Liver (tissue), 3 donors: ENCODE measurements at regions not wholly inside any gene's neighbourhood (a gene's known extent, or its start where the extent isn't known, plus 50 kb on each side); places are given as distances from the start of the nearest gene placed in this dataset.

ENCODE experiments used
- ATF3 ChIP-seq: IDR thresholded peaks from 2 replicates; pipeline ENCODE4 v1.6.1; 2016; ENCODE audit warnings: antibody characterized with exemption
- CTCF ChIP-seq: fragments of 150-350 bp; IDR thresholded peaks from 2 replicates; pipeline ENCODE4 v1.5.1; 2017; ENCODE audit warnings: improper control_type of control experiment, low read depth, low read length; ENCODE audit not compliant: missing input control
- EGR1 ChIP-seq, 2 donors: IDR thresholded peaks; 2 replicates each; pipeline ENCODE4 v1.6.1; 2016 to 2018; ENCODE audit warnings: antibody characterized with exemption in 2 of 2, low read depth in 2 of 2
- GABPA ChIP-seq, 2 donors: IDR thresholded peaks in 1 of 2; conservative IDR thresholded peaks in 1 of 2; 2 replicates each; pipeline ENCODE4 v1.6.1; 2016; ENCODE audit warnings: antibody characterized with exemption in 2 of 2, mild to moderate bottlenecking in 1 of 2, moderate library complexity in 1 of 2
- HNF4G ChIP-seq: IDR thresholded peaks from 2 replicates; pipeline ENCODE4 v1.6.1; 2016; ENCODE audit warnings: antibody characterized with exemption
- JUND ChIP-seq, 2 donors: IDR thresholded peaks; 2 replicates each; pipeline ENCODE4 v1.6.1; 2016; ENCODE audit warnings: antibody characterized with exemption in 2 of 2
- MAX ChIP-seq: IDR thresholded peaks from 2 replicates; pipeline ENCODE4 v1.6.1; 2016; ENCODE audit warnings: antibody characterized with exemption
- NR2F2 ChIP-seq: IDR thresholded peaks from 2 replicates; pipeline ENCODE4 v1.6.1; 2016; ENCODE audit warnings: antibody characterized with exemption
- RAD21 ChIP-seq, 2 donors: IDR thresholded peaks; 2 replicates each; pipeline ENCODE4 v1.6.1; 2016; ENCODE audit warnings: antibody characterized with exemption in 2 of 2, mild to moderate bottlenecking in 2 of 2
- REST ChIP-seq: IDR thresholded peaks from 2 replicates; pipeline ENCODE4 v1.6.1; 2016; ENCODE audit warnings: antibody characterized with exemption, mild to moderate bottlenecking
- TAF1 ChIP-seq: conservative IDR thresholded peaks from 2 replicates; pipeline ENCODE4 v1.6.1; 2016; ENCODE audit warnings: antibody characterized with exemption, mild to moderate bottlenecking
- YY1 ChIP-seq: IDR thresholded peaks from 2 replicates; pipeline ENCODE4 v1.6.1; 2016; ENCODE audit warnings: antibody characterized with exemption, mild to moderate bottlenecking
- donor health status: healthy.
- donor health status: healthy.

GRCh38 chr2:220432645-220433044 is 805.2 kb downstream of the SLC4A3 start:
- TF ChIP-seq CTCF (no peak), EGR1 (IDR thresholded peaks at IDR 0.05; ENCODE audit: low read depth in 2 of 2) (no peak), HNF4G (no peak), MAX (no peak), REST (no peak), TAF1 (no peak), RAD21 (IDR thresholded peaks at IDR 0.05) (no peak), GABPA (IDR thresholded peaks at IDR 0.05 in 1 of 2, conservative IDR thresholded peaks at IDR 0.05 in 1 of 2) (no peak), YY1 (no peak), ATF3 (no peak), NR2F2 (no peak), JUND (IDR thresholded peaks at IDR 0.05) (no peak)
